Endothelial cell of umbilical vein (primary cell): ENCODE measurements at regions not wholly inside any gene's neighbourhood (a gene's known extent, or its start where the extent isn't known, plus 50 kb on each side); places are given as distances from the start of the nearest gene placed in this dataset.

Experiments
- CTCF ChIP-seq, 2 donors: IDR thresholded peaks; 1 replicate in 1 of 2; 2 replicates in 1 of 2; pipeline ENCODE4 v1.5.1; 2011; ENCODE audit warnings: low read length in 2 of 2, mild to moderate bottlenecking in 2 of 2, moderate library complexity in 2 of 2, control low read depth in 1 of 2, inconsistent platforms in 1 of 2, low read depth in 1 of 2; ENCODE audit not compliant: insufficient read depth in 1 of 2; ENCODE audit errors: extremely low read depth in 1 of 2
- EZH2 ChIP-seq: IDR thresholded peaks from 2 replicates; pipeline ENCODE4 v1.6.1; 2012; ENCODE audit warnings: borderline replicate concordance, low read depth, mild to moderate bottlenecking, moderate library complexity, low read length, inconsistent platforms; ENCODE audit not compliant: severe bottlenecking
- GATA2 ChIP-seq: IDR thresholded peaks from 2 replicates; pipeline ENCODE4 v1.7.0; 2011; ENCODE audit warnings: low read depth, mild to moderate bottlenecking, moderate library complexity, mixed read lengths, low read length; ENCODE audit not compliant: insufficient read length, insufficient read depth
- MYC ChIP-seq: IDR thresholded peaks from one replicate; pipeline ENCODE4 v1.6.1; 2011; ENCODE audit warnings: mild to moderate bottlenecking, low read depth, low read length
- POLR2A ChIP-seq: IDR thresholded peaks from 2 replicates; pipeline ENCODE4 v1.6.1; 2012; ENCODE audit warnings: low read depth, mild to moderate bottlenecking, control low read depth, low read length
- POLR2AphosphoS5 ChIP-seq: IDR thresholded peaks from 2 replicates; pipeline ENCODE4 v1.6.1; 2012; ENCODE audit warnings: low read depth, mild to moderate bottlenecking, control low read depth, low read length, moderate library complexity; ENCODE audit not compliant: insufficient read depth

- no peak for TF ChIP-seq CTCF (IDR thresholded peaks at IDR 0.05; ENCODE audit: extremely low read depth in 1 of 2, insufficient read depth in 1 of 2, low read depth in 1 of 2, low read length in 2 of 2)
- no peak for TF ChIP-seq POLR2A
- no peak for TF ChIP-seq GATA2
- no peak for TF ChIP-seq POLR2AphosphoS5
- no peak for TF ChIP-seq EZH2
- no peak for TF ChIP-seq MYC
These were observed 434.5 kb downstream of the CCSER2 start for GRCh38 chr10:84762754-84763394.
